NB4 (cell line): ENCODE measurements at regions not wholly inside any gene's neighbourhood (a gene's known extent, or its start where the extent isn't known, plus 50 kb on each side); places are given as distances from the start of the nearest gene placed in this dataset.
"Not testable (repeated sequence)": the region's sequence is repeated elsewhere in the genome, so short reads cannot be mapped to it uniquely, and the experiment has no call there.

Experiments
- CTCF ChIP-seq: IDR thresholded peaks from one replicate; pipeline ENCODE4 v1.5.1; 2012; ENCODE audit warnings: low read depth, low read length
- MAX ChIP-seq: IDR thresholded peaks from 2 replicates; pipeline ENCODE4 v1.6.1; 2011; ENCODE audit warnings: low read depth, low read length
- MYC ChIP-seq: IDR thresholded peaks from 2 replicates; pipeline ENCODE4 v1.6.1; 2011; ENCODE audit warnings: low read depth, low read length
- POLR2A ChIP-seq: IDR thresholded peaks from 2 replicates; pipeline ENCODE4 v1.6.1; 2011; ENCODE audit warnings: mild to moderate bottlenecking; ENCODE audit not compliant: insufficient read length; ENCODE audit errors: extremely low read depth

- not testable (repeated sequence) for TF ChIP-seq CTCF, POLR2A, MAX, MYC
Observed at GRCh38 chr7:27457603-27458565, 204.8 kb downstream of the HIBADH start.
